H9 (cell line): ENCODE measurements at regions not wholly inside any gene's neighbourhood (a gene's known extent, or its start where the extent isn't known, plus 50 kb on each side); places are given as distances from the start of the nearest gene placed in this dataset.

Source experiments
- DNase-seq: peaks from one replicate; pipeline ENCODE4 v3.0.0-alpha.2; 2017
- H2AFZ ChIP-seq: one replicate; pipeline ENCODE4 v1.6.1; 2013; ENCODE audit warnings: mild to moderate bottlenecking, low read length, control low read depth, moderate library complexity
- H2AK5ac ChIP-seq: 2 replicates; pipeline ENCODE4 v1.6.1; 2013; ENCODE audit warnings: low read length, control low read depth, mixed read lengths; ENCODE audit not compliant: insufficient read length
- H2BK120ac ChIP-seq: one replicate; pipeline ENCODE4 v1.6.1; 2013; ENCODE audit warnings: low read depth, mild to moderate bottlenecking, low read length, control low read depth, inconsistent platforms; ENCODE audit not compliant: poor library complexity, severe bottlenecking
- H2BK12ac ChIP-seq: 2 replicates; pipeline ENCODE4 v1.6.1; 2013; ENCODE audit warnings: low read length, control low read depth, mixed read lengths, low read depth; ENCODE audit not compliant: insufficient read length
- H2BK15ac ChIP-seq: 2 replicates; pipeline ENCODE4 v1.6.1; 2013; ENCODE audit warnings: low read depth, low read length, control low read depth
- H2BK20ac ChIP-seq: one replicate; pipeline ENCODE4 v1.6.1; 2013; ENCODE audit warnings: low read depth, mild to moderate bottlenecking, low read length, control low read depth, inconsistent platforms; ENCODE audit not compliant: poor library complexity, severe bottlenecking
- H2BK5ac ChIP-seq: 2 replicates; pipeline ENCODE4 v1.6.1; 2013; ENCODE audit warnings: low read length, control low read depth, mixed read lengths; ENCODE audit not compliant: insufficient read length
- H3K14ac ChIP-seq: 2 replicates; pipeline ENCODE4 v1.6.1; 2013; ENCODE audit warnings: low read length, control low read depth; ENCODE audit not compliant: insufficient read depth
- H3K18ac ChIP-seq: 2 replicates; pipeline ENCODE4 v1.6.1; 2013; ENCODE audit warnings: low read depth, mild to moderate bottlenecking, mixed read lengths, low read length, control low read depth; ENCODE audit not compliant: insufficient read length
- H3K23ac ChIP-seq: 2 replicates; pipeline ENCODE4 v1.6.1; 2013; ENCODE audit warnings: low read length, control low read depth, mixed read lengths, low read depth; ENCODE audit not compliant: insufficient read length
- H3K23me2 ChIP-seq: 2 replicates; pipeline ENCODE4 v1.6.1; 2013; ENCODE audit warnings: low read depth, mild to moderate bottlenecking, mixed read lengths, low read length, control low read depth; ENCODE audit not compliant: insufficient read length, poor library complexity, severe bottlenecking
- H3K27ac ChIP-seq: 2 replicates; pipeline ENCODE4 v1.5.1; 2013; ENCODE audit warnings: low read length, control low read depth, mixed read lengths, low read depth; ENCODE audit not compliant: insufficient read length
- H3K27me3 ChIP-seq: 2 replicates; pipeline ENCODE4 v1.6.1; 2013; ENCODE audit warnings: low read length, control low read depth, inconsistent platforms; ENCODE audit not compliant: insufficient read depth
- H3K4ac ChIP-seq: 2 replicates; pipeline ENCODE4 v1.6.1; 2013; ENCODE audit warnings: low read depth, mild to moderate bottlenecking, control low read depth, inconsistent platforms, low read length, moderate library complexity
- H3K4me1 ChIP-seq: 2 replicates; pipeline ENCODE4 v1.6.1; 2013; ENCODE audit warnings: low read length, control low read depth, inconsistent platforms; ENCODE audit not compliant: insufficient read depth
- H3K4me2 ChIP-seq: 2 replicates; pipeline ENCODE4 v1.6.1; 2013; ENCODE audit warnings: low read length, control low read depth, mixed read lengths; ENCODE audit not compliant: insufficient read length, insufficient read depth
- H3K56ac ChIP-seq: 2 replicates; pipeline ENCODE4 v1.6.1; 2013; ENCODE audit warnings: low read depth, mild to moderate bottlenecking, mixed read lengths, low read length, control low read depth; ENCODE audit not compliant: insufficient read length
- H3K79me1 ChIP-seq: 2 replicates; pipeline ENCODE4 v1.6.1; 2013; ENCODE audit warnings: low read depth, mild to moderate bottlenecking, moderate library complexity, low read length, control low read depth, inconsistent platforms; ENCODE audit not compliant: insufficient read depth, poor library complexity, severe bottlenecking
- H3K79me2 ChIP-seq: 2 replicates; pipeline ENCODE4 v1.6.1; 2013; ENCODE audit warnings: low read length, control low read depth, inconsistent platforms; ENCODE audit not compliant: insufficient read depth
- H3K9ac ChIP-seq: 2 replicates; pipeline ENCODE4 v1.6.1; 2013; ENCODE audit warnings: low read length, control low read depth, mixed read lengths; ENCODE audit not compliant: insufficient read length; ENCODE audit errors: extremely low read depth
- H3K9me3 ChIP-seq: one replicate; pipeline ENCODE4 v1.6.1; 2013; ENCODE audit warnings: low read depth, low read length, inconsistent platforms; ENCODE audit not compliant: control insufficient read depth
- H3T11ph ChIP-seq: one replicate; pipeline ENCODE4 v1.6.1; 2013; ENCODE audit warnings: mild to moderate bottlenecking, low read length, control low read depth, inconsistent platforms
- H4K20me1 ChIP-seq: one replicate; pipeline ENCODE4 v1.6.1; 2013; ENCODE audit not compliant: control insufficient read depth, insufficient read length, insufficient read depth
- H4K5ac ChIP-seq: 2 replicates; pipeline ENCODE4 v1.6.1; 2013; ENCODE audit warnings: low read depth, mild to moderate bottlenecking, mixed read lengths, low read length, control low read depth; ENCODE audit not compliant: insufficient read length
- H4K8ac ChIP-seq: replicated peaks from 2 replicates; pipeline ENCODE4 v1.6.1; 2013; ENCODE audit warnings: low read length, control low read depth, mixed read lengths, low read depth; ENCODE audit not compliant: insufficient read length
- H4K91ac ChIP-seq: 2 replicates; pipeline ENCODE4 v1.6.1; 2013; ENCODE audit warnings: low read depth, mild to moderate bottlenecking, moderate library complexity, mixed read lengths, low read length, control low read depth; ENCODE audit not compliant: insufficient read length
- H3K27ac Mint-ChIP-seq, 3 experiments: 2 replicates in 2 of 3; 3 replicates in 1 of 3; pipeline ENCODE4 v1.8.0; 2020 to 2021; ENCODE audit warnings: mixed read lengths in 3 of 3, mild to moderate bottlenecking in 1 of 3, moderate library complexity in 1 of 3
- H3K27me3 Mint-ChIP-seq: 2 replicates; pipeline ENCODE4 v1.8.0; 2021; ENCODE audit warnings: low read depth, mild to moderate bottlenecking, moderate library complexity, mixed read lengths
- H3K36me3 Mint-ChIP-seq, 3 experiments: 2 replicates in 2 of 3; 3 replicates in 1 of 3; pipeline ENCODE4 v1.8.0; 2020 to 2021; ENCODE audit warnings: low read depth in 3 of 3, mixed read lengths in 3 of 3; ENCODE audit not compliant: insufficient read depth in 1 of 3
- H3K4me1 Mint-ChIP-seq, 2 experiments: 2 replicates each; pipeline ENCODE4 v1.8.0; 2020; ENCODE audit warnings: mixed read lengths in 2 of 2
- H3K4me3 Mint-ChIP-seq, 2 experiments: 2 replicates in 1 of 2; 3 replicates in 1 of 2; pipeline ENCODE4 v1.8.0; 2020 to 2021; ENCODE audit warnings: mild to moderate bottlenecking in 2 of 2, mixed read lengths in 2 of 2, moderate library complexity in 1 of 2
- H3K9me3 Mint-ChIP-seq, 2 experiments: 2 replicates in 1 of 2; 3 replicates in 1 of 2; pipeline ENCODE4 v1.8.0; 2020; ENCODE audit warnings: mild to moderate bottlenecking in 2 of 2, mixed read lengths in 2 of 2, moderate library complexity in 1 of 2
- CTCF ChIP-seq: fragments of 200-600 bp; sonication (generic); conservative IDR thresholded peaks from 3 replicates; pipeline ENCODE4 v1.8.0; 2021; ENCODE audit warnings: antibody characterized with exemption, mild to moderate bottlenecking

GRCh38 chr11:109048098-109048497, 373.9 kb upstream of the C11orf87 start:
- no peaks in the 10 kb centered on the region; the same call in 1 of the 2 replicates for H3K4me1 ChIP-seq
- no peak overlapping the region for H2BK120ac ChIP-seq
- H4K91ac ChIP-seq, result no peak overlapping the region
- no peak overlapping the region for H2BK20ac ChIP-seq
- H3K27ac Mint-ChIP-seq, result no peak overlapping the region
- no peak overlapping the region for H3K27ac ChIP-seq
- H4K8ac ChIP-seq, result no peak overlapping the region
- no peak overlapping the region for H3K4ac ChIP-seq
- H4K20me1 ChIP-seq, result no peaks in the 10 kb centered on the region
- H3T11ph ChIP-seq, result no peak overlapping the region
- no peak overlapping the region for H3K56ac ChIP-seq
- no peak overlapping the region for H4K5ac ChIP-seq
- H3K9me3 Mint-ChIP-seq, result no peaks in the 10 kb centered on the region
- H3K27me3 Mint-ChIP-seq, result peaks cover 4% of the 10 kb centered on the region
- H3K23me2 ChIP-seq, result no peaks in the 10 kb centered on the region
- no peak overlapping the region for H3K18ac ChIP-seq
- H3K4me3 Mint-ChIP-seq, result no peak overlapping the region
- no peaks in the 10 kb centered on the region for H3K9me3 ChIP-seq
- H2AFZ ChIP-seq, result no peak overlapping the region
- H2BK5ac ChIP-seq, result no peak overlapping the region
- no peak overlapping the region for H3K4me2 ChIP-seq
- no peak overlapping the region for H3K14ac ChIP-seq
- no peak for TF ChIP-seq CTCF
- H3K79me1 ChIP-seq, result no peaks in the 10 kb centered on the region
- H2BK12ac ChIP-seq, result no peak overlapping the region
- DNase-seq, result no peak
- H3K4me1 Mint-ChIP-seq, result peaks cover 16 to 20% of the 10 kb centered on the region in 2 experiments
- H3K9ac ChIP-seq, result no peak overlapping the region
- no peaks in the 10 kb centered on the region for H3K27me3 ChIP-seq
- no peak overlapping the region for H3K23ac ChIP-seq
- no peaks in the 10 kb centered on the region for H3K79me2 ChIP-seq
- H2BK15ac ChIP-seq, result no peak overlapping the region
- no peaks in the 10 kb centered on the region for H3K36me3 Mint-ChIP-seq
- no peak overlapping the region for H2AK5ac ChIP-seq
